Activated T-helper 2 cell treated with anti-CD3 and anti-CD28 coated beads, Interferon-gamma antibody, Interleukin-2, Interleukin-4, amounts not matched to agents 10 μg/mL and 5 μg/mL and 100 μg/mL, durations not matched to agents 14 hours and 24 hours and 36 hours (primary cell): ENCODE measurements at regions not wholly inside any gene's neighbourhood (a gene's known extent, or its start where the extent isn't known, plus 50 kb on each side); places are given as distances from the start of the nearest gene placed in this dataset.

Experiments
- DNase-seq: peaks from one replicate; pipeline ENCODE4 v3.0.0; 2021; ENCODE audit warnings: low spot score
- H3K27ac Mint-ChIP-seq: one replicate; pipeline ENCODE4 v1.8.0; 2021; ENCODE audit warnings: mixed read lengths
- H3K27me3 Mint-ChIP-seq: one replicate; pipeline ENCODE4 v1.8.0; 2021; ENCODE audit warnings: low read depth, mixed read lengths
- H3K36me3 Mint-ChIP-seq: one replicate; pipeline ENCODE4 v1.8.0; 2021; ENCODE audit warnings: low read depth, mixed read lengths
- H3K4me1 Mint-ChIP-seq: one replicate; pipeline ENCODE4 v1.8.0; 2021; ENCODE audit warnings: low read depth, mixed read lengths
- H3K4me3 Mint-ChIP-seq: one replicate; pipeline ENCODE4 v1.8.0; 2021; ENCODE audit warnings: low read depth, mild to moderate bottlenecking, moderate library complexity, mixed read lengths
- H3K9me3 Mint-ChIP-seq: one replicate; pipeline ENCODE4 v1.8.0; 2021; ENCODE audit warnings: mixed read lengths
- intact Hi-C: fragments of 100-400 bp; cut with micrococcal nuclease; formaldehyde crosslinking; loops from one replicate; pipeline ENCODE4 v1.15.1; 2023

GRCh38 chr13:47845981-47846380 is 155.1 kb downstream of the SUCLA2 start:
- Mint-ChIP-seq H3K27me3 (no peaks in the 10 kb centered on the region), H3K4me3 (no peak overlapping the region), H3K9me3 (no peaks in the 10 kb centered on the region), H3K4me1 (no peaks in the 10 kb centered on the region), H3K27ac (no peak overlapping the region), H3K36me3 (no peaks in the 10 kb centered on the region)
- intact Hi-C loops = no loop called here
- no peak for DNase-seq

GRCh38 chr13:47843005-47843404 is 158.1 kb downstream of the SUCLA2 start:
- no peaks in the 10 kb centered on the region for H3K27me3 Mint-ChIP-seq
- no peaks in the 10 kb centered on the region for H3K36me3 Mint-ChIP-seq
- H3K27ac Mint-ChIP-seq = no peak overlapping the region
- H3K4me3 Mint-ChIP-seq = no peak overlapping the region
- no peaks in the 10 kb centered on the region for H3K4me1 Mint-ChIP-seq
- no peaks in the 10 kb centered on the region for H3K9me3 Mint-ChIP-seq
- DNase-seq = no peak
- intact Hi-C loops = no loop called here

GRCh38 chr13:47841151-47841550 is 159.9 kb downstream of the SUCLA2 start:
- Mint-ChIP-seq H3K9me3 (no peaks in the 10 kb centered on the region), H3K4me3 (no peak overlapping the region), H3K36me3 (no peaks in the 10 kb centered on the region), H3K27me3 (no peaks in the 10 kb centered on the region), H3K27ac (no peak overlapping the region), H3K4me1 (no peaks in the 10 kb centered on the region)
- no peak for DNase-seq
- intact Hi-C loops = no loop called here

GRCh38 chr13:47837906-47838305 is 163.2 kb downstream of the SUCLA2 start:
- no peak for DNase-seq
- Mint-ChIP-seq H3K27ac (no peak overlapping the region), H3K4me3 (no peak overlapping the region), H3K4me1 (no peaks in the 10 kb centered on the region), H3K27me3 (no peaks in the 10 kb centered on the region), H3K36me3 (no peaks in the 10 kb centered on the region), H3K9me3 (no peaks in the 10 kb centered on the region)
- intact Hi-C loops = no loop called here

GRCh38 chr13:47837104-47837880 is 163.8 kb downstream of the SUCLA2 start:
- Mint-ChIP-seq H3K4me3 (no peak overlapping the region), H3K9me3 (no peaks in the 10 kb centered on the region), H3K27ac (no peak overlapping the region), H3K4me1 (no peaks in the 10 kb centered on the region), H3K27me3 (no peaks in the 10 kb centered on the region), H3K36me3 (no peaks in the 10 kb centered on the region)
- intact Hi-C loops = no loop called here
- DNase-seq = no peak

GRCh38 chr13:47835470-47836228 is 165.4 kb downstream of the SUCLA2 start:
- intact Hi-C loops = no loop called here
- Mint-ChIP-seq H3K9me3 (no peaks in the 10 kb centered on the region), H3K27me3 (no peaks in the 10 kb centered on the region), H3K36me3 (no peaks in the 10 kb centered on the region), H3K4me1 (no peaks in the 10 kb centered on the region), H3K27ac (no peak overlapping the region), H3K4me3 (no peak overlapping the region)
- DNase-seq = no peak

- no peak overlapping the region for H3K27ac Mint-ChIP-seq
- H3K9me3 Mint-ChIP-seq = no peaks in the 10 kb centered on the region
- intact Hi-C loops = no loop called here
- H3K4me1 Mint-ChIP-seq = no peaks in the 10 kb centered on the region
- DNase-seq = no peak
- H3K27me3 Mint-ChIP-seq = no peaks in the 10 kb centered on the region
- H3K36me3 Mint-ChIP-seq = no peaks in the 10 kb centered on the region
- no peak overlapping the region for H3K4me3 Mint-ChIP-seq
Observed at GRCh38 chr13:47832458-47832972, 168.6 kb downstream of the SUCLA2 start.

- no peak for DNase-seq
- H3K9me3 Mint-ChIP-seq = peaks cover 4% of the 10 kb centered on the region
- no peaks in the 10 kb centered on the region for H3K36me3 Mint-ChIP-seq
- no peaks in the 10 kb centered on the region for H3K4me1 Mint-ChIP-seq
- no peak overlapping the region for H3K4me3 Mint-ChIP-seq
- H3K27ac Mint-ChIP-seq = no peak overlapping the region
- intact Hi-C loops = no loop called here
- no peaks in the 10 kb centered on the region for H3K27me3 Mint-ChIP-seq
Observed at GRCh38 chr13:47831265-47831664, 169.8 kb downstream of the SUCLA2 start.

- H3K4me1 Mint-ChIP-seq = no peaks in the 10 kb centered on the region
- no peak overlapping the region for H3K27ac Mint-ChIP-seq
- H3K36me3 Mint-ChIP-seq = no peaks in the 10 kb centered on the region
- no peaks in the 10 kb centered on the region for H3K27me3 Mint-ChIP-seq
- intact Hi-C loops = no loop called here
- no peak for DNase-seq
- no peak overlapping the region for H3K4me3 Mint-ChIP-seq
- peaks cover 18% of the 10 kb centered on the region for H3K9me3 Mint-ChIP-seq
Observed at GRCh38 chr13:47829690-47830089, 171.4 kb downstream of the SUCLA2 start.

- no peak for DNase-seq
- Mint-ChIP-seq H3K4me3 (no peak overlapping the region), H3K27ac (no peak overlapping the region), H3K9me3 (peaks cover 18% of the 10 kb centered on the region), H3K4me1 (no peaks in the 10 kb centered on the region), H3K27me3 (no peaks in the 10 kb centered on the region), H3K36me3 (no peaks in the 10 kb centered on the region)
- intact Hi-C loops = no loop called here
Observed at GRCh38 chr13:47826471-47826870, 174.6 kb downstream of the SUCLA2 start.

- Mint-ChIP-seq H3K36me3 (no peaks in the 10 kb centered on the region), H3K27me3 (no peaks in the 10 kb centered on the region), H3K27ac (no peak overlapping the region), H3K9me3 (peaks cover 18% of the 10 kb centered on the region), H3K4me3 (no peak overlapping the region), H3K4me1 (no peaks in the 10 kb centered on the region)
- intact Hi-C loops = no loop called here
- no peak for DNase-seq
Observed at GRCh38 chr13:47822036-47822435, 179.0 kb downstream of the SUCLA2 start.

- no peaks in the 10 kb centered on the region for H3K4me1 Mint-ChIP-seq
- no peaks in the 10 kb centered on the region for H3K36me3 Mint-ChIP-seq
- no peaks in the 10 kb centered on the region for H3K27me3 Mint-ChIP-seq
- intact Hi-C loops = no loop called here
- no peak overlapping the region for H3K27ac Mint-ChIP-seq
- DNase-seq = no peak
- no peak overlapping the region for H3K4me3 Mint-ChIP-seq
- H3K9me3 Mint-ChIP-seq = no peaks in the 10 kb centered on the region
Observed at GRCh38 chr13:47816831-47817230, 184.2 kb downstream of the SUCLA2 start.

GRCh38 chr13:47813718-47814117 is 187.4 kb downstream of the SUCLA2 start:
- no peaks in the 10 kb centered on the region for H3K4me1 Mint-ChIP-seq
- no peaks in the 10 kb centered on the region for H3K36me3 Mint-ChIP-seq
- H3K27me3 Mint-ChIP-seq = no peaks in the 10 kb centered on the region
- intact Hi-C loops = no loop called here
- DNase-seq = no peak
- no peak overlapping the region for H3K4me3 Mint-ChIP-seq
- H3K9me3 Mint-ChIP-seq = no peaks in the 10 kb centered on the region
- no peak overlapping the region for H3K27ac Mint-ChIP-seq
